H1 (cell line): ENCODE measurements at regions not wholly inside any gene's neighbourhood (a gene's known extent, or its start where the extent isn't known, plus 50 kb on each side); places are given as distances from the start of the nearest gene placed in this dataset.
A peak's percentile ranks its signal among the peaks of the same experiment; 100 is the strongest.

Experiments used
- CTCF ChIA-PET: fragments of 300-600 bp; sonication (Branson Sonifier 250); formaldehyde crosslinking; loops from one replicate; lab custom pipeline; 2021; ENCODE audit not compliant: partially characterized antibody; lab: Charles Lee
- POLR2A ChIA-PET: fragments of 300-600 bp; sonication (Branson Sonifier 250); formaldehyde crosslinking; loops from one replicate; lab custom pipeline; 2021; ENCODE audit warnings: inconsistent platforms; ENCODE audit not compliant: partially characterized antibody; lab: Charles Lee
- DNase-seq, 2 experiments: peaks; one replicate each; pipeline versions ENCODE4 v3.0.0 to v3.0.0-alpha.2; 2010 to 2022; ENCODE audit warnings: low spot score in 2 of 2, low read depth in 1 of 2, mixed read lengths in 1 of 2
- FAIRE-seq: peaks from 2 replicates; lab custom pipeline; 2011; peaks lifted over from hg19 to GRCh38; lab: Jason Lieb, UNC
- H2AFZ ChIP-seq: 2 replicates; pipeline ENCODE4 v1.8.1; 2012; ENCODE audit warnings: low read length, inconsistent platforms
- H2AK5ac ChIP-seq: 2 replicates; pipeline ENCODE4 v1.6.1; 2013; ENCODE audit warnings: low read depth, low read length
- H2BK120ac ChIP-seq: replicated peaks from 2 replicates; pipeline ENCODE3; 2013; ENCODE audit warnings: low read depth, low read length, inconsistent platforms
- H2BK12ac ChIP-seq: 2 replicates; pipeline ENCODE4 v1.6.1; 2013; ENCODE audit warnings: low read depth, low read length
- H2BK15ac ChIP-seq: 2 replicates; pipeline ENCODE4 v1.6.1; 2013; ENCODE audit warnings: low read length
- H2BK20ac ChIP-seq: 2 replicates; pipeline ENCODE4 v1.6.1; 2013; ENCODE audit warnings: low read length
- H2BK5ac ChIP-seq: 2 replicates; pipeline ENCODE4 v1.6.1; 2013; ENCODE audit warnings: low read depth, low read length
- H3K14ac ChIP-seq: 2 replicates; pipeline ENCODE4 v1.6.1; 2013; ENCODE audit warnings: inconsistent platforms; ENCODE audit not compliant: insufficient read length
- H3K18ac ChIP-seq: 2 replicates; pipeline ENCODE4 v1.6.1; 2013; ENCODE audit warnings: low read length; ENCODE audit errors: extremely low read depth
- H3K23ac ChIP-seq: 2 replicates; pipeline ENCODE4 v1.6.1; 2013; ENCODE audit warnings: inconsistent platforms; ENCODE audit not compliant: insufficient read length
- H3K23me2 ChIP-seq: 2 replicates; pipeline ENCODE4 v1.6.1; 2013; ENCODE audit warnings: low read depth, low read length
- H3K27ac ChIP-seq: 2 replicates; pipeline ENCODE4 v1.6.1; 2011; ENCODE audit warnings: low read depth, low read length, inconsistent platforms
- H3K27me3 ChIP-seq, 4 experiments: replicated peaks in 1 of 4; 1 replicate in 1 of 4; 2 replicates in 3 of 4; pipeline versions ENCODE4 v1.6.1 to v1.8.1; 2011 to 2013; ENCODE audit warnings: low read length in 3 of 4, mild to moderate bottlenecking in 3 of 4, inconsistent platforms in 2 of 4, mixed read lengths in 2 of 4, moderate library complexity in 1 of 4; ENCODE audit not compliant: control insufficient read depth in 3 of 4, insufficient read depth in 3 of 4; ENCODE audit errors: extremely low read depth in 1 of 4
- H3K36me3 ChIP-seq, 4 experiments: 2 replicates each; pipeline versions ENCODE4 v1.6.1 to v1.8.1; 2011 to 2013; ENCODE audit warnings: mild to moderate bottlenecking in 4 of 4, low read length in 3 of 4, moderate library complexity in 2 of 4, control low read depth in 1 of 4, inconsistent platforms in 1 of 4; ENCODE audit not compliant: insufficient read depth in 4 of 4, control insufficient read depth in 2 of 4
- H3K4ac ChIP-seq: replicated peaks from 2 replicates; pipeline ENCODE3; 2013; ENCODE audit warnings: low read length, low read depth, mixed read lengths, inconsistent platforms; ENCODE audit not compliant: insufficient read length
- H3K4me1 ChIP-seq, 4 experiments: replicated peaks in 1 of 4; 1 replicate in 1 of 4; 2 replicates in 3 of 4; pipeline versions ENCODE4 v1.6.1 to v1.8.1; 2011 to 2013; ENCODE audit warnings: low read length in 3 of 4, inconsistent platforms in 2 of 4, mixed read lengths in 1 of 4; ENCODE audit not compliant: insufficient read depth in 4 of 4, control insufficient read depth in 3 of 4
- H3K4me2 ChIP-seq, 2 experiments: 2 replicates each; pipeline versions ENCODE4 v1.6.1 to v1.8.1; 2011 to 2013; ENCODE audit warnings: low read depth in 2 of 2, low read length in 2 of 2, control low read depth in 1 of 2, inconsistent platforms in 1 of 2, mild to moderate bottlenecking in 1 of 2; ENCODE audit not compliant: insufficient read depth in 1 of 2
- H3K4me3 ChIP-seq, 4 experiments: fragments of 200-600, 300-600 bp in 1 of 4; sonication (generic), shearing (Covaris generic), sonication (Bioruptor Twin) in 1 of 4; 2 replicates each; pipeline versions ENCODE4 v1.5.1 to v1.8.1; 2011 to 2016; ENCODE audit warnings: low read length in 4 of 4, low read depth in 3 of 4, control low read depth in 2 of 4, inconsistent platforms in 2 of 4, mild to moderate bottlenecking in 2 of 4, mixed read lengths in 1 of 4, moderate library complexity in 1 of 4; ENCODE audit not compliant: insufficient read depth in 2 of 4; ENCODE audit errors: extremely low read depth in 1 of 4
- H3K56ac ChIP-seq: replicated peaks from 2 replicates; pipeline ENCODE3; 2013; ENCODE audit warnings: low read depth, mild to moderate bottlenecking, mixed read lengths, low read length, inconsistent platforms; ENCODE audit not compliant: insufficient read length
- H3K79me1 ChIP-seq: 2 replicates; pipeline ENCODE4 v1.6.1; 2013; ENCODE audit warnings: low read depth, low read length, control low read depth
- H3K79me2 ChIP-seq, 2 experiments: 2 replicates each; pipeline versions ENCODE4 v1.6.1 to v1.8.1; 2012 to 2013; ENCODE audit warnings: low read length in 2 of 2, mild to moderate bottlenecking in 2 of 2, inconsistent platforms in 1 of 2; ENCODE audit not compliant: insufficient read depth in 2 of 2, control insufficient read depth in 1 of 2
- H3K9ac ChIP-seq, 4 experiments: replicated peaks in 1 of 4; 1 replicate in 1 of 4; 2 replicates in 3 of 4; pipeline versions ENCODE4 v1.6.1 to v1.8.1; 2011 to 2013; ENCODE audit warnings: low read depth in 3 of 4, low read length in 3 of 4, control low read depth in 2 of 4, mild to moderate bottlenecking in 2 of 4, moderate library complexity in 2 of 4, inconsistent platforms in 1 of 4; ENCODE audit errors: extremely low read depth in 1 of 4
- H3K9me3 ChIP-seq, 2 experiments: 2 replicates each; pipeline versions ENCODE4 v1.6.1 to v1.8.1; 2012 to 2013; ENCODE audit warnings: mild to moderate bottlenecking in 2 of 2, moderate library complexity in 2 of 2, control low read depth in 1 of 2, inconsistent platforms in 1 of 2, low read depth in 1 of 2, low read length in 1 of 2, mixed read lengths in 1 of 2; ENCODE audit not compliant: insufficient read depth in 2 of 2
- H4K20me1 ChIP-seq, 2 experiments: replicated peaks in 1 of 2; 2 replicates each; pipeline versions ENCODE3 to v1.8.1; 2011 to 2013; ENCODE audit warnings: inconsistent platforms in 2 of 2, low read length in 2 of 2, mild to moderate bottlenecking in 1 of 2; ENCODE audit not compliant: insufficient read depth in 2 of 2, control insufficient read depth in 1 of 2
- H4K5ac ChIP-seq: 2 replicates; pipeline ENCODE4 v1.6.1; 2013; ENCODE audit warnings: low read length, low read depth, mixed read lengths, inconsistent platforms; ENCODE audit not compliant: insufficient read length
- H4K8ac ChIP-seq: 2 replicates; pipeline ENCODE4 v1.8.0; 2013; ENCODE audit warnings: mild to moderate bottlenecking, moderate library complexity, low read length, inconsistent platforms; ENCODE audit not compliant: insufficient read depth; ENCODE audit errors: extremely low read depth
- H4K91ac ChIP-seq: replicated peaks from 2 replicates; pipeline ENCODE3; 2013; ENCODE audit warnings: low read length, mixed read lengths, inconsistent platforms; ENCODE audit not compliant: insufficient read length
- GTF2F1 ChIP-seq: IDR thresholded peaks from 2 replicates; pipeline ENCODE4 v1.6.1; 2012; ENCODE audit warnings: low read depth, low read length, improper control_type of control experiment, borderline replicate concordance
- SP1 ChIP-seq: IDR thresholded peaks from 2 replicates; pipeline ENCODE4 v1.6.1; 2011; ENCODE audit warnings: low read depth, low read length
- WGBS, 2 experiments: shearing (Covaris generic) in 1 of 2; methylation state at CpG; one replicate each; pipeline versions ENCODE4 v1.1.6 to v1.1.7; 2013 to 2015; ENCODE audit warnings: low lambda C conversion rate in 2 of 2, mixed read lengths in 2 of 2, inconsistent platforms in 1 of 2, low coverage in 1 of 2, missing lambda C conversion rate in 1 of 2; ENCODE audit not compliant: insufficient replicate concordance in 2 of 2, insufficient coverage in 1 of 2, insufficient read length in 1 of 2; ENCODE audit errors: extremely low coverage in 1 of 2, missing lambda C conversion rate in 1 of 2; 5-methylcytosine and 5-hydroxymethylcytosine counted together

DNA sequence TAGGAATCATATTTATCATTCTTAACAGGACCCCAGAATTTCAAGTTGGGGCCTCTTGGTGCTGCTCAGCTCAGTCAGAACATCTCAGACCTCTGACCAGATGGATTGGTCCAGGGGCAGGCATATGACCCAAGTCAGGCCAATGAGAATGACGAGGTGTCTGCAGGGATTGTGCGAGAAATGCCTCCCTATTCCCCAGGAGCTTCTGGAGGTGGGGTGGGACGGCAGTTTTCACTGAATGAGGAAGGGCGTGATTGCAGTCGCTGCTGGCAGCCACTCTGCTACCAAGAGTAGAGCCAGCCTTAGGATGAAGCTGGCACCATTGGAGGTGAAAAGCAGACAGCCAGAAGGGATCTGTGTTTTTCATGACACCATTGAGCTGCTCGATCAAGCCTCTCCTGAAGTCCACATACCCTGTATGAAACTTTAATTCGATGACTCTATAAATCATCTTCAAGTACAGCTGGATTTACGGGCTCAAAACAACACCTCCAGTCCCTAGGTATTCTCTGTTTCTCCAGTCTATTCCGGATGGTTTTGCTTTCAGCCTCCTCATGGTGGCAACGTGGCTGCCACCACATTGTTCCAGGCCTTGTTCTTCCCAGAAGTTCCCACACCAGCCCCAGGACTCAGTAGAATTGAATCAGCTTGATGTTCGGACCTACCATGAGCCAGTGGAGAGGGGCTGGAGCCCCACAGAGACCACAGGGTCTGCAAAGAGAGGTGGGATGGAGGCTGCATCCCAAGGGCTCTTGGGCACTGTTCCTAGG is 70.2 kb upstream of the ADAMTS2 start:
- Histone ChIP-seq H4K91ac (no peak overlapping the region), H2AK5ac (no peak overlapping the region), H2AFZ (no peak overlapping the region), H2BK120ac (no peak overlapping the region), H3K23me2 (no peaks in the 10 kb centered on the region), H3K27me3 (no peaks in the 10 kb centered on the region; a peak in 1 of 7 replicates), H3K23ac (no peak overlapping the region), H3K4me3 (no peak overlapping the region), H3K9me3 (peaks cover 0 to 4% of the 10 kb centered on the region in 2 experiments; a peak in 1 of 4 replicates), H3K4ac (no peak overlapping the region), H3K27ac (no peak overlapping the region), H2BK5ac (no peak overlapping the region), H3K9ac (no peak overlapping the region), H2BK20ac (no peak overlapping the region), H3K18ac (no peak overlapping the region), H2BK15ac (no peak overlapping the region), H3K4me2 (no peak overlapping the region), H3K14ac (no peak overlapping the region), H4K8ac (no peak overlapping the region), H2BK12ac (no peak overlapping the region), H3K4me1 (no peaks in the 10 kb centered on the region; a peak in 1 of 7 replicates), H3K56ac (no peak overlapping the region), H4K20me1 (no peaks in the 10 kb centered on the region), H3K79me1 (no peaks in the 10 kb centered on the region), H4K5ac (no peak overlapping the region), H3K36me3 (no peaks in the 10 kb centered on the region), H3K79me2 (no peaks in the 10 kb centered on the region)
- WGBS, 2 experiments = 88% methylated on average over 11 of the region's 11 CpGs; no CpG with 5 or more reads in 1 of the 2 experiments
- FAIRE-seq = no peak
- no peak for TF ChIP-seq SP1
- no peak for TF ChIP-seq GTF2F1
- ChIA-PET POLR2A (interaction anchor here (0.6 kb wide), 1 partner anchor 106 kb away, joined by 3 read pairs; no protein-coding TSS in a partner anchor), CTCF (interaction anchor here (0.7 to 1.4 kb wide), 5 partner anchors 9 to 197 kb away, joined by 3 to 4 read pairs (median 4); no protein-coding TSS in a partner anchor)
- DNase-seq = peak in 1 of 2 experiments; percentile 16
